CD4-positive, alpha-beta T cell treated with Interleukin-17A for 4 hours (primary cell): ENCODE measurements at regions not wholly inside any gene's neighbourhood (a gene's known extent, or its start where the extent isn't known, plus 50 kb on each side); places are given as distances from the start of the nearest gene placed in this dataset.

ENCODE experiments used
- DNase-seq: peaks from one replicate; pipeline ENCODE4 v3.0.0-alpha.2; 2020; ENCODE audit warnings: mixed read lengths

GRCh38 chr21:15247613-15248012 lies 182.8 kb upstream of the NRIP1 start:
- no peak for DNase-seq

GRCh38 chr21:15249285-15249993 lies 184.6 kb upstream of the NRIP1 start:
- no peak for DNase-seq

GRCh38 chr21:15250384-15250783 lies 185.6 kb upstream of the NRIP1 start:
- DNase-seq = no peak

- DNase-seq = no peak
Observed at GRCh38 chr21:15252431-15252830, 187.6 kb upstream of the NRIP1 start.

- no peak for DNase-seq
Observed at GRCh38 chr21:15254111-15254510, 189.3 kb upstream of the NRIP1 start.

- DNase-seq = no peak
Observed at GRCh38 chr21:15255261-15255660, 190.5 kb upstream of the NRIP1 start.

GRCh38 chr21:15255763-15256162 lies 191.0 kb upstream of the NRIP1 start:
- DNase-seq = no peak

- DNase-seq = no peak
Observed at GRCh38 chr21:15256996-15257395, 192.2 kb upstream of the NRIP1 start.

GRCh38 chr21:15257646-15258045 lies 192.8 kb upstream of the NRIP1 start:
- no peak for DNase-seq

GRCh38 chr21:15259824-15260223 lies 195.0 kb upstream of the NRIP1 start:
- no peak for DNase-seq

- DNase-seq = no peak
Observed at GRCh38 chr21:15260604-15261003, 195.8 kb upstream of the NRIP1 start.

- DNase-seq = no peak
Observed at GRCh38 chr21:15264084-15264665, 199.4 kb upstream of the NRIP1 start.

- DNase-seq = no peak
Observed at GRCh38 chr21:15272171-15272570, 207.4 kb upstream of the NRIP1 start.

GRCh38 chr21:15272591-15272990 lies 207.8 kb upstream of the NRIP1 start:
- DNase-seq = no peak

- DNase-seq = no peak
Observed at GRCh38 chr21:15273244-15273643, 208.4 kb upstream of the NRIP1 start.

- no peak for DNase-seq
Observed at GRCh38 chr21:15274701-15275485, 210.1 kb upstream of the NRIP1 start.

GRCh38 chr21:15275615-15276235 lies 210.9 kb upstream of the NRIP1 start:
- no peak for DNase-seq

- DNase-seq = no peak
Observed at GRCh38 chr21:15276243-15276642, 211.4 kb upstream of the NRIP1 start.

- DNase-seq = no peak
Observed at GRCh38 chr21:15277466-15277865, 212.7 kb upstream of the NRIP1 start.

- DNase-seq = no peak
Observed at GRCh38 chr21:15278279-15278678, 213.5 kb upstream of the NRIP1 start.

- no peak for DNase-seq
Observed at GRCh38 chr21:15278851-15279250, 214.1 kb upstream of the NRIP1 start.

- no peak for DNase-seq
Observed at GRCh38 chr21:15279482-15279881, 214.7 kb upstream of the NRIP1 start.

- no peak for DNase-seq
Observed at GRCh38 chr21:15281714-15282113, 216.9 kb upstream of the NRIP1 start.

- DNase-seq = no peak
Observed at GRCh38 chr21:15282665-15283064, 217.9 kb upstream of the NRIP1 start.
